SK-N-MC (cell line): ENCODE measurements at regions not wholly inside any gene's neighbourhood (a gene's known extent, or its start where the extent isn't known, plus 50 kb on each side); places are given as distances from the start of the nearest gene placed in this dataset.

Experiments used
- EZH2 ChIP-seq: fragments of 200-600 bp; sonication (generic); IDR thresholded peaks from one replicate; pipeline ENCODE4 v1.6.1; 2017; ENCODE audit warnings: antibody characterized with exemption
- POLR2AphosphoS5 ChIP-seq: IDR thresholded peaks from 2 replicates; pipeline ENCODE4 v1.6.1; 2012; ENCODE audit warnings: mild to moderate bottlenecking, low read depth, low read length, borderline replicate concordance

- TF ChIP-seq EZH2: no peak
- no peak for TF ChIP-seq POLR2AphosphoS5
Measured at GRCh38 chr2:9771101-9771449, 72.2 kb upstream of the TAF1B start.
